Activated CD8-positive, alpha-beta memory T cell treated with anti-CD3 and anti-CD28 coated beads, Interleukin-2, amount 50 U/mL, for 4 hours (primary cell): ENCODE measurements at regions not wholly inside any gene's neighbourhood (a gene's known extent, or its start where the extent isn't known, plus 50 kb on each side); places are given as distances from the start of the nearest gene placed in this dataset.
"Not testable (repeated sequence)": the region's sequence is repeated elsewhere in the genome, so short reads cannot be mapped to it uniquely, and the experiment has no call there.

Experiments
- DNase-seq: peaks from one replicate; pipeline ENCODE4 v3.0.0-alpha.2; 2020

DNA sequence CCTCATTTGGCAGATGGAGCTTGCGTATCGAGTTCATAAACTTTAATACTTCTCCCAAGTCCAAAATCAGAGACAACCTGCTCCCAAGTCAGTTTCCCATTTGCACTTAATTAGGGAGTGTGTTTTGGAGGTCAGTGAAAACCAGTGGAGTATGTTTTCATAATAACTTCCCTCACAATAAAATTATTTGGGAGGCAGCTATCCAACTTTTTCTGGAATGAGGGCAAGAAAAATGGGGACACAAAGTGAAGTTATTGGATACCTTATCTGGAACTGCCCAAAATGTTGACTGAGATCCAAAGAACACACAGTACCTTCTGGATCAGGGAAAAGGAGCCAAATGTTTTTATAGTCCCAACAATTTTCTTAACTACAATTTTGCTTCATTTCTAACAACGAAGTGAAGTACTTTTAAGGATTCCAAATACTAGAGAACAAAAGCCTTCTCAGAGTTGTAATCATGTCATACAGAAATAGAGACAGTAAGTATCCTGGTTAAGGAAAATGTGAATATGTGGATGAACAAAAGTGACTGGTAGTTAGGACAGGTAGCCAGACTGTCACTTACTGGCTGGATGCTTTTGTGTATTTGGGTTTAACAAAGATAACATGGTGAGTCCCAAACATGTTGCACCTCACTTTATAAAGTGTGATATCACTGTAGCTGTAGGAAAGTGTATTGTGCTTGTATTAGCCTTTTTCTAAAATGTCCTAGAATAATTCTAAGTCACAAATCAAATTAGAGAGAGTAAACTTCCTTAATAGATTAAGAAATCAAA is 325.0 kb downstream of the HLX start:
- DNase-seq = no peak

DNA sequence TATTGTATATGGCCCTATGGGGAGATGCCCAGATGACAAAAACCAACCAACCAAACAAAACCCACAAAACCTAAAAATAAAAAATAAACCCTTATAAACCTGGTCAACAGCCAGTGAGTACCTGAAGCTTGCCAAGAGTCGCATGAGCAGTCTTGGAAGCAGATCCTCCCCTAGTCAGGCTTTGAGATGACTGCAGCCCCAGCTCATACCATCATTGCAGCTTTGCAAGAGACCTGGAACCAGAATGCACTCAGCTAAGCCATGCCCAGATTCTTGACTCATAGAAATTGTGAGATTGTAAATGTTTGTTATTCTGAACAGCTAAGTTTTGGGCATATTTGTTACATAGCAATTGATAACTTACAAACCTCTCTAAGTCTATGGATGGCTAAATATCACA is 326.8 kb downstream of the HLX start:
- DNase-seq = no peak

DNA sequence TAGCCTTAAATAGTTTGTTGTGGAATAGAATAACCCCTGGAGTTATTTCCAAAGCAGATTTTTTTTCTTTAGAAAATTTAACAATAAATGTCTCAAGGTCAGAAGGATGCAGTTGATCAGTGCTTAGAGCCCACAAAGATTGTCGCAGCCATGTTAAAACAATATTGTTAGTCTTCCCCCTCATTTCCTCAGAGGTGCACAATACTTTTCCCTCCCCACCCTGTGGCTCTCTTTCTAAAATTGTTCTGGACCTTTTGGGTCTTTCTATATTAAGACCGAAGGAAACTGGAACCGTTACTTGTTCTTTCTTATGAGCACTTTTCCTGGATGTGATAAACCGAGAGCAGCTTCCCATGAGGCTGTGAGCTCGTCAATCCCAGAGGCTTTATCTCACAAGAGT is 333.7 kb downstream of the HLX start:
- no peak for DNase-seq

DNA sequence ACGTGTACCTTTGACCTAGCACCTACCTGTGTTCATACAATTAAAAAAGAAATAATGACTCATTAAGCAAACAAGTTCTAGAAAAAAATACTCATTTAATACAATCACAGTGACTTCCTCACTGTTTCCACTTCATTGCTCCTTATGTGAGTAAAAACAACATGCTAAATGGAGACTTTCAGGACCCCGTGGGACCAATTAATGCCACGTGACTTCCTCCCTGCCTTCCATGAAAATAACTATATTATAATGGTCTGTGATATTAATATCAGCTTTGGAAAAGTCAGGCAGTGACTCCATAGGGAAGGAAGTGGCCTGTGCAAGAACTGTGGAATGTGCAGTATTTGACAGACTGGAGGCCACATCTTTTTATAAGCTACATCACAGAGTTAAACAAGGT is 337.8 kb downstream of the HLX start:
- no peak for DNase-seq

DNA sequence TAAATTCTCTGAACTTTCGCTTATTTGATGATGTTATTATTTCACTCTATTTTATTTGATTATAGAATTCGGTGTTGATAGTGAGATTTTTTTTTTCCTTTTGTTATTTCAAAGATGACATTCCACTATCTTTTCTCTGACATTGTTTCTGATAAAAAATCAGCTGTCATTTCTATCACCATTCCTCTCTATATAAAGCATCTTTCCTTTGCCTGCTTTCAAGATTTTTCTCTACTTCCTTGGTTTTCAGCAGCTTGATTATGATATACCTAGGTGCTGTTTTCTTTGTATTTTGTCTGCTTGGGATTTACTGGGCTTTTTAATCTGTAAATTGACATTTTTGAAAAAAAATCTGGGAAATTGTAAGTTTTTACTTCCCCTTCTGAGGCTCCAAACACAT is 344.0 kb downstream of the HLX start:
- DNase-seq = no peak

DNA sequence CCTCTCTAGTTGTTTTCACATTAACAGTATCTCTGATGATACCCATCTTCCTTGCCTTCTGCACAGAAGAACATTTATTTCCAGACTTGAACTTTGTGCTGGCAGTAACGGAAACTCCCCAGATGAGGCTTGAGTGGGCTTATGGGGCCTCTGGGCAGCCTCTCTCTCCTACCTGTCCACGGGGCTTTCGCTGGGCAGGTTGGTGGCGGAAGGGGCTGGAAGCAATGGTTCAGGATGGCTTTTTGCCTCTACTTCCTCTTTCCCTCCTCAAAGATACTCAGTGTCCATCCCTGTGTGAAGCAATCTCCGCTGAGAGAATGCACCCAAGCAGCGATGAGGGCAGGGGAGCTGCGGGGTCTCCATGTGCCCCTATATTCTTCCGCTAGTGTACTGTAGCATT is 348.2 kb downstream of the HLX start:
- DNase-seq = no peak

DNA sequence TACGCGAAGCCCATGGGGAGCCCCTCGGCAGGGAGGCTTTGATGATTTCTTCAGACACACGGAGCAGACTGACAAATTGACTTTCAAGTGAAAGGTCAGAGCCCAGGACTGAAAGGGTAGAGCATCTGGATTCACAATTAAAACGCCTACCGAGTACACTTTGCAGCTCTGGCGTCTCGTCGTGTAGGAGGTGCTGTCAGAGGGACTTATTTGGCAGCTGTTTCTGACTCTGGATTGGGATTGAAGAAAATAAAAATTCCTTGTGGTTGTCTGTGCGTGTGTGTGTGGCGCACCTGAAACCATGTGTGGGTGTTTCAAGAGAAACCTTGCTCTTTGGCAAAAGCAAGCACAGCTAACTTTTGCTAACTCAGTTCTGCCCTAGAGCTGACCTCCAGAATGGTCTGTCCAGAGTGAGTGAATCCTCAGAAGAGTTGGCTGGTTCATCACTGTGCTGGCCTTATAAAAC is 348.7 kb downstream of the HLX start:
- DNase-seq = no peak

DNA sequence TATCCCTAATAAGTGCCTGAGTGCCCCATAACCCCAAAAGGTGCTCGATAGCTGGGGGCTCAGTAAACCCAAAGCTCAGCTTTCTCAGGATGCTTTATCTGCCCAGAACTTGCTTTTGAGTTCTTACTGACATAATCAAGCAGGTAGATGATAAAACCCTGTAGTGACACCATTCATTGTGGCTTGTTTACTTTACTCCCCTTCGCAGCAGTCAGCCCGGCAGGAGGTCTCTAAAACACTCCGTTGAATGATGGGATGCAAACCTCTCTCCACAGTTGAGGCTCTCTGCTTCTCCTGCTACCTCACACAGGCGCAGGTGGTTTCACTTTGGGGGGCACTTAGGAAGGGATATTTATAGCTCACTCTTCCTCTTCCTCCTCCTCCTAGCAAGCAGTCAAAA is 349.4 kb downstream of the HLX start:
- no peak for DNase-seq

DNA sequence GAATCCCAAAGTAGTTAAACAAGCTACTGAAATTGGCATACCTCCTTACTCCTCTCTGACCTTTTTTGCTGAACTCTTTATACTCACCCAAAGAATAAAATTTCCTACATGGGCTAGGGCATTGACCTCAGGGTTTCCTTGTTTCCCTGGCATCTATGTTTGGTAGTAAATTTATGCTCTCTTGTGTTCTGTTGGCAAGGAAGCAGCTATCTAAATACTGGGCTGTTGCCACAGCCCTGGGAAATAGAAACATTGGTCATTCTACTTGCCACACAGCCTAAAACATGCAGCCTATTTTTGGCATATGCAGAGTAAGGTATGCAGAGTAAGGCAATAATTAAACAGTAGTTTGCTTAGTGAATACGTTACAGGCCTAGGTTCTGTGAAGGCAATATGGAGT is 351.4 kb downstream of the HLX start:
- no peak for DNase-seq

DNA sequence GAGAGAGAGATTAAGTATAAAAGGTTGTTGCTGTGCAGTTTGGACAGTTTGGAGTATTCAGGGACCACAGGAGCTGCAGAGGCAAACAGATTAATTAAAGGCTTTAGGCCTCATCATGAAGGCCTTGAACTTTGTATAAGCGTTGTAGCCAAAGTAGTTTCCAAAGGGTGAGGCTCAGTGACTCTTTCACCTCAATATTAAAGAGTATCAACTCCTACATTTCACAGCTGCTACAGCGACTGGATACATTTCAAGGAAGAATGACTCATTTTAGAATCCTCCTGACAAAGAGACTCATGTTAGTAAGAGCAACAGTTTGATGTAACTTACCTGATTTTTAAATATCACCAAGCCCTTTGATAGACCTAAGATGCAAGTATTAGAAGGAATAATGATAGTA is 355.5 kb downstream of the HLX start:
- no peak for DNase-seq

DNA sequence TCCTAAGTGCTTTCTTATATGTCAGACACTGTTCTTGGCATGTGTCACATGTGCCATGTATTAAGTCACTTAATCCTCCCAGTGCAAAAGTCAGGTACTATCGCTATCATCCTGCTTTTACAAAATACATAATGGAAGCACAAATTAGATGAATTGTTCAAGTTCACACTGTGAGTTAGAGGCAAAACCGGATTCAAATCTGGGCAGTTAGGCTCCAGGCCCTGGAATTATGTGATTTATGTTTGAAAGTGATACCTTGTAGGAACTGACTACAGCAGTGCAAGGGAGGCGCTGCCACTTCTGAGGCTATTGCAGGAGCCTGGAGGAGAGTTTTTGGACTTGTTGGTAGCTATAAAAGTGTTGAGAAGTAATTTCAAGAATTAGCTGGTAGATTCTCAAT is 358.3 kb downstream of the HLX start:
- DNase-seq = no peak

DNA sequence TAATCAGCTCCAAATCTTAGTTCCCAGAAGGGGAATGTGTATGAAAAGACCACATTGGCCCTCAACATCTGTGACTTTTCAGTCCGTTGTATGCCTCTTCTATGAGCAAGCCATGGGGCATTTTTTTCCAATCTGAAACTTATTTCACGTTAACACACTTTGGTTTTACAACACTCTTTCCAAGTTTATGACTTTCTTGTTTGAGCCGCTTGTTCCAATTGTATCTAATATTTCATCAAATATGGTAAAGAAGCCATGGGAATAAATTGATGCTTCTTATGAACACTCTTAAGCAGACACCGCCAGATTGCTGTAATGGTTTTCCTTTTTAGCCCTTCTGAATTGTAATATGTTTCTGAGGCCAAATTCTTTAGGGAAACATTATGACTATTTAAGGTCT is 359.9 kb downstream of the HLX start:
- DNase-seq = no peak

DNA sequence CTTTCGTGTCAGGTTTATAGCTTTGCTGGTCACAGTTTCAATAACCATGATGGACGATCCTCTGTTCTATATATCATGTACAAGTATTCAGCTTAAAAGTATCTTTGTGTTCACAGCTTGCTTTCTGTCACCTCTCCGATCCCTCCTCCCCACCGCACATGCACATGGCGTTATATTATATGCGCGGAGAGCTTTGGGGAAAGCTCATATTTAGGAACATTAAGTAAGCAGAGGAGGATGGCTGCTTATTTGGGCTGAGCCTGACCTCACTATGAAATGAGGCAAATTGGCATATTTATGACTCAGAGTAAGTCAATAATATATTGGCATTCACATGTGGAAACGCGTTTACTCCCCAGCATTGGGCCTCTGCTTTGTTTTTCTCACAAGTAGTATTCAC is 360.5 kb downstream of the HLX start:
- no peak for DNase-seq

DNA sequence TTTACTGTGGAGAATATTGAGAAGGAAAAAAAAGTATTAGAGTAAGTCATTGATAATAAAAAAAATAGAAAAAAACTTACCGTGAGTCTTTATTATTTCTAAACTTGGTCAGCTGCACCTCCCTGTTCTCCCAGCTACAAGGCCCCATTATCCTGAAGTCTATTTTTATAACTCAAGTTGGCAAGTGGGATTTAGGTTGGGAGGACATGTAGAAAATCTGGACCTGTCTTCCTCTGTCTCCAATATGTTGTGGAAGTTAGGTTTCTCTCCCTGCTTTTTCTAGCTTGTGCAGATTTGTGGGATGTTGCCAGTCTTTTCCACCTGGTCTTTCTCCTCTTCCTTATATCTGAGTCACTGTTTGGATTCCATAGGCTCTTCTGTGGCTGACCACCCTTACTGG is 361.4 kb downstream of the HLX start:
- DNase-seq = no peak

DNA sequence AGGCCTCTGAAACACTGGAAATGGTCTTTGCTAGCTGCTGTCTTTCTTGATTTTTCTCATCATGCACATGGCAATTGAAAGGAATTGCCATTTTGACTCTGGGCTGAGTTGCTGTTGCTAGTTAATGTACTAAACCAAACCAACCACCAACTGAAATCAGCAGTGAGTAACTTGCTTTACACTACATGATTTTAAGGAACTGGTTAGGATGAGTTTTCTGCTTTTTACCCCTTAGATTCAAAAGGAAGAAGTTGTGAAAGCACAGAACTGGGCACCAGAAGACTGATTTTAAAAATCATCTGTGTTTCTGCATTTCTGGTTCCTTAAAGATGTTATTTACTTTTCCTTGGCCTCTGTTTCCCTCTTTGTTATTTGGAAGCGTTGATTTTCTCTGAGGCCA is 361.9 kb downstream of the HLX start:
- DNase-seq = no peak

DNA sequence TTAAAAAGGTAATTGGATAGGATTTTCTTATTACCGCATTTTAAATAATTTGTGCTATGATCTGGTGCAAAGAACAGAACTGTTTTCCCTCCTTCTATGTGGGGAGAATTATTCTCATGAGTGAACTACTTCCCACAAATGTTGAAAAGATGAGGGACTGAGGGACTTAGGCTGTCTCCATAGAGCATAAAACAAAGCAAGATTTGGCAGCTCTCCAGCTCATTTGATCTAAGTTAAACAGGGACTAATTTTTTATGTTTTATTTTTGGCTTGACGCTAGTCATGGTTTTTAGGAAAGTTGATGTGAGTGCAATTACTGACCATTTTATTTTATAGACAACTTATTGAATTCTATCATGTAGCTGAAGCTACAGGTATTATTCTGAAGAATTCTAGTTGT is 362.3 kb downstream of the HLX start:
- DNase-seq = no peak

DNA sequence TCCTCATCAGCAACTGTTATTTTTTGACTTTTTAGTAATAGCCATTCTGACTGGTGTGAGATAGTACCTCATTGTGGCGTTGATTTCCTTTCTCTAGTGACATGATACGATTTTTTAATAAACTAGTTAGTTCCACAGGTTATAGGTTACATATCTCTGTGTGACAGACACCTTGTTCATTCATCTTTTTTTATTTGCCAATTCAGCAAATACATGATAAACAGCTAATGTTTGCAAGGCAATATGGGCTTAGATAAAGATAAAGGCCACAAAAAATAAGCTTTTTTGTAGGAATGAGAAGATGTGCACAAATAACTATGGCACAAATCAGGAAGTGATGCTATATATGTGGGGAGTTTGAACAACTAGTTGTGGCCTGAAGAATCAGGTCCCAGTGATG is 366.8 kb downstream of the HLX start:
- DNase-seq = no peak

DNA sequence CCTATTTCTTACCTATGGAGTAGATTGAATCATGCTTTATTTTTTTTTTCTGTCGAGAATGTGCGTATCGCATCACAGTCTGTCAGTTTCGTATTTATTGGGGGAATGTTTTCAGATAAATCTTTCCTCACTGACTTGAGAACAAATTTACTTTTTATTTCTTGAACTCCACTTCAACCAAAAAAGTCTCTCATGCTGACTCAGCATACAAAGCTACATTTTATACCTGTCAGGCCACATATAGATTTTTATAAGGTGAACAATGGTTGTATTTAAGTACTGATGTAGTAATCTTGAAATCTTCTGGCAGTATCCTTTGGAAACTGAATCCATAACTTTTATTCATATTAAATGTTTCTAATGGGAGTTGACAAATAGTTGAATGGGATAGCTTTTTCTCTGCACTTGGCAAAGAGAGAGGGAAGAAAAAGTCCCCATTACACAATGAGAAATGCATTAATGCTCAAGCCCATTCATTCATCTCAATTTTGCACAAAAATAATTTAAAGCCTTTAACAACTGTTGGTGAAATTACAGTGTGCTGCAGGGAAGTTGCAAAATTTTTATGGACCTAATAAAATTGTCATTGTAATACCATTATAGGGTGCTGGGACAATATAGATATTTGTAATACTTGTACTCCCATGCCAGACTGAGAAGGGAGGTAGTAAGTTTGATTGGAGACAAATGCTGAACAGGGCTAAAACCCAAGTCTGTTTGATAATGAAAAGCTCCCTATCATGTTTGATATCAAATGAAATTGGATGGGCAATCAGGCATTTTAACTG is 367.6 kb downstream of the HLX start:
- no peak for DNase-seq

DNA sequence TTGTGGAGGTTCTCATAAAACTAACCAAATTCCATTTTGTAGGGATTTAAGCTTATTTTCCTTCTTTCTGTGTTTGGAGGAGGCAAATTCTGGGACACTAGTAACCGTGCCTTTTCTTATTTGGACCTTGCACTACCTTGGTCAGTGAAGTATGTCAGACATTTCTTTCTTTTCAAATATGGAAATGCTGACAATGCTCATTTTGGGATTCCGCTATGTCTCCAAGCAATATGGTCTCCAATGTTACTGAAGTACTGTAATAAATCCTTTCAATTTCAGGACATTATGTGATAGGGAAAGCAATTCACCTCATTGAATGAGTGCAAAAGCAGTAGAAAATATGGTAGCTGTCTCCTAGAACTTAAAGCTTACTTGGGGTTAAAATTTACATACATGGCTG is 372.3 kb downstream of the HLX start:
- DNase-seq = no peak

DNA sequence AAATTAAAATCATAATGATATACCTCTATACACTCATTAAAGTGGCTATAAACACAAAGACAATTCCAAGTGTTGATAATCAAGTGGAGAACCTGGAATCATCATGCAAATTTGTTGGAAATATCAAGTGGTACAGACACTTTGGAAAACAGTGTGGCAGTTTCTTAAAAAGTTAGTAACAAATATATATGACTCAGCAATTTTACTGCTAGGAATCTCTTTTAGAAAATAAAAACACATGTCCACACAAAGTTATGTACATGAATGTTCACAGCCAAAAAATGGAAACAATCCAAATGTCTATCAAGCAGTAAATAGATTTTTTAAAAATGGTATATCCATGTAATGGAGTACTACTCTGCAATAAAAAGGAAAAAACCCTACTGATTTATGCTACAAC is 375.6 kb downstream of the HLX start:
- DNase-seq = no peak

DNA sequence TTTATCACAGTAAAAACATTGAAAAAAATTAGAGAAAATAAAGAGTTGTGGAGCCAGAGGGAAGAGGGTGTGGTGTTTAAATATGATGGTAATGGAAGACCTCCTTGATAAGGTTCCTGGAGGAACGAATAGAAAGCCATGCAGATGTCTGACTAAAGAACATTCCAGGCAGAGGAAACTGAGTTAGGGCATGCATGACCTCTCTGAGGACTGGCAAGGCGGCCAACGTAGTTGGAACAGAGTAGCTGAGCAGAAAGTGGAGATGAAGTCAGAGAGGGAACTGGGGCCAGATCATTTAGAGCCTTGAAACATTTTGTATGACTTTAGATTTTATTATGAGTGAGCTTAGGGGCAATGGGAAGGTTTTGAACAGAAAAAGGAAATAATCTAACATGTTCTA is 377.5 kb downstream of the HLX start:
- DNase-seq = no peak

DNA sequence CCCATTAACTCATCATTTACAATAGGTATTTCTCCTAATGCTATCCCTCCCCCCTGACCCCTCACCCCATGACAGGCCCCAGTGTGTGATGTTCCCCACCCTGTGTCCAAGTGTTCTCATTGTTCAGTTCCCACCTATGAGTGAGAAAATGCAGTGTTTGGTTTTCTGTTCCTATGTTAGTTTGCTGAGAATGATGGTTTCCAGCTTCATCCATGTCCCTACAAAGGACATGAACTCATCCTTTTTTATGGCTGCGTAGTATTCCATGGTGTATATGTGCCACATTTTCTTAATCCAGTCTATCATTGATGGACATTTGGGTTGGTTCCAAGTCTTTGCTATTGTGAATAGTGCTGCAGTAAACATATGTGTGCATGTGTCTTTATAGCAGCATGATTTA is 378.3 kb downstream of the HLX start:
- not testable (repeated sequence) for DNase-seq

DNA sequence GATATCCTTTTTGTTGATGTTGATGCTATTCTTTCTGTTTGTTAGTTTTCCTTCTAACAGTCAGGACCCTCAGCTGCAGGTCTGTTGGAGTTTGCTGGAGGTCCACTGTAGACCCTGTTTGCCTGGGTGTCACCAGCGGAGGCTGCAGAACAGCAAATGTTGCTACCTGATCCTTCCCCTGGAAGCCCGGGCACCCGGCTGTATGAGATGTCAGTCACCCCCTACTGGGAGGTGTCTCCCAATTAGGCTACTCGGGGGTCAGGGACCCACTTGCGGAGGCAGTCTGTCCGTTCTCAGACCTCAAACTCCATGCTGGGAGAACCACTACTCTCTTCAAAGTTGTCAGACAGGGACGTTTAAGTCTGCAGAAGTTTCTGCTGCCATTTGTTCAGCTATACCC is 383.4 kb downstream of the HLX start:
- not testable (repeated sequence) for DNase-seq
